Neural progenitor cell (in vitro differentiated cells): ENCODE measurements at regions not wholly inside any gene's neighbourhood (a gene's known extent, or its start where the extent isn't known, plus 50 kb on each side); places are given as distances from the start of the nearest gene placed in this dataset.
"Not testable (repeated sequence)": the region's sequence is repeated elsewhere in the genome, so short reads cannot be mapped to it uniquely, and the experiment has no call there.

Experiments used
- EZH2 ChIP-seq: fragments of 200-600 bp; sonication (generic); IDR thresholded peaks from 2 replicates; pipeline ENCODE4 v1.6.1; 2017; ENCODE audit warnings: antibody characterized with exemption, mild to moderate bottlenecking, moderate library complexity
- EZH2phosphoT487 ChIP-seq: fragments of 200-600 bp; sonication (generic); IDR thresholded peaks from 2 replicates; pipeline ENCODE4 v1.6.1; 2017; ENCODE audit warnings: antibody characterized with exemption
- TF ChIP-seq, protein P1 (sequence below): fragments of 200-600 bp; sonication (generic); IDR thresholded peaks from 2 replicates; pipeline ENCODE4 v1.5.1; 2017; ENCODE audit warnings: antibody characterized with exemption, mild to moderate bottlenecking

DNA sequence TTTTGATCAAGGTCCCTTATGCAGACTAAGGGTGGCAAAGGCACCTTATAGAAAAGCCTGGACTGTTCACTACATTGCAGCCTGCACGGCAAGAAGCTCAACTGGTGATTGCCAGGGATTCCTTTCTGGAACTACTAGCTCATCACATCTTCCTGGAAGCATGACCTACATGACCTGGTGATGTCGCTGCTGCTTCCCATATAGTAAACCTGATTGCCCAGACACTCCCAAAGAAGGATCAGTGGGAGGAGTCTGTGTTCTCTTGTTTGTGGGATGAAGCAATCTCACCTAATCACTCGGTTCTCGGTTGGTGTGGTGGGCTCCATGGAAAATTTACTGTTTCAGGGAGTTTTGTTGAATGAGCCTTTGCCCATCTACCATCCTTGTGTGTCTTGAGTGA lies 89.8 kb downstream of the BMP15 start:
- TF ChIP-seq, protein P1, sequence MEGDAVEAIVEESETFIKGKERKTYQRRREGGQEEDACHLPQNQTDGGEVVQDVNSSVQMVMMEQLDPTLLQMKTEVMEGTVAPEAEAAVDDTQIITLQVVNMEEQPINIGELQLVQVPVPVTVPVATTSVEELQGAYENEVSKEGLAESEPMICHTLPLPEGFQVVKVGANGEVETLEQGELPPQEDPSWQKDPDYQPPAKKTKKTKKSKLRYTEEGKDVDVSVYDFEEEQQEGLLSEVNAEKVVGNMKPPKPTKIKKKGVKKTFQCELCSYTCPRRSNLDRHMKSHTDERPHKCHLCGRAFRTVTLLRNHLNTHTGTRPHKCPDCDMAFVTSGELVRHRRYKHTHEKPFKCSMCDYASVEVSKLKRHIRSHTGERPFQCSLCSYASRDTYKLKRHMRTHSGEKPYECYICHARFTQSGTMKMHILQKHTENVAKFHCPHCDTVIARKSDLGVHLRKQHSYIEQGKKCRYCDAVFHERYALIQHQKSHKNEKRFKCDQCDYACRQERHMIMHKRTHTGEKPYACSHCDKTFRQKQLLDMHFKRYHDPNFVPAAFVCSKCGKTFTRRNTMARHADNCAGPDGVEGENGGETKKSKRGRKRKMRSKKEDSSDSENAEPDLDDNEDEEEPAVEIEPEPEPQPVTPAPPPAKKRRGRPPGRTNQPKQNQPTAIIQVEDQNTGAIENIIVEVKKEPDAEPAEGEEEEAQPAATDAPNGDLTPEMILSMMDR = not testable (repeated sequence)
- not testable (repeated sequence) for TF ChIP-seq EZH2, EZH2phosphoT487
